ENCODE measurements at regions not wholly inside any gene's neighbourhood (a gene's known extent, or its start where the extent isn't known, plus 50 kb on each side); places are given as distances from the start of the nearest gene placed in this dataset.

DNA sequence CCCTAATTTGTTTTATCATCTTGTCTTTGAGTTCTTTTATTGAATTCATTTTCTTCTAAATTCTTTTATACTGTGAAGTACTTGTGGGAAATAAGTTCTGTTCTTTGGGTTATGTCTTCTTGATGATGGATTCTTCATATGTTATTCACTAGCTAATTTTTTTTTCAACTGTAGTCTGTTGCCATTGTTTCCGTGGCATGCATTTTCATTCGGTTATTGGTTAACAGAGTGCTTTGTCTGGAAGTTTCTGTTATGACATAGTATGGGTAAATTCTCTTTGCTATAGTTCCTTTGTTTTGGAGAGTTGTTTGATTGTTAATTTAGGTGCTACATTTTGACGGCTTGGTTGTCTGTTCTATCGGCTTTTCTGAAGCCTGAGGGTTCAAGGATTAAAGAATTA lies 184.9 kb upstream of the AADAT start:
- TF ChIP-seq, protein P1, sequence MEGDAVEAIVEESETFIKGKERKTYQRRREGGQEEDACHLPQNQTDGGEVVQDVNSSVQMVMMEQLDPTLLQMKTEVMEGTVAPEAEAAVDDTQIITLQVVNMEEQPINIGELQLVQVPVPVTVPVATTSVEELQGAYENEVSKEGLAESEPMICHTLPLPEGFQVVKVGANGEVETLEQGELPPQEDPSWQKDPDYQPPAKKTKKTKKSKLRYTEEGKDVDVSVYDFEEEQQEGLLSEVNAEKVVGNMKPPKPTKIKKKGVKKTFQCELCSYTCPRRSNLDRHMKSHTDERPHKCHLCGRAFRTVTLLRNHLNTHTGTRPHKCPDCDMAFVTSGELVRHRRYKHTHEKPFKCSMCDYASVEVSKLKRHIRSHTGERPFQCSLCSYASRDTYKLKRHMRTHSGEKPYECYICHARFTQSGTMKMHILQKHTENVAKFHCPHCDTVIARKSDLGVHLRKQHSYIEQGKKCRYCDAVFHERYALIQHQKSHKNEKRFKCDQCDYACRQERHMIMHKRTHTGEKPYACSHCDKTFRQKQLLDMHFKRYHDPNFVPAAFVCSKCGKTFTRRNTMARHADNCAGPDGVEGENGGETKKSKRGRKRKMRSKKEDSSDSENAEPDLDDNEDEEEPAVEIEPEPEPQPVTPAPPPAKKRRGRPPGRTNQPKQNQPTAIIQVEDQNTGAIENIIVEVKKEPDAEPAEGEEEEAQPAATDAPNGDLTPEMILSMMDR (IDR thresholded peaks at IDR 0.05 in 4 of 5, conservative IDR thresholded peaks at IDR 0.05 in 1 of 5): no peak
- TF ChIP-seq POLR2A (IDR thresholded peaks at IDR 0.05): no peak

Measured in gastrocnemius medialis (tissue), 4 donors.